ENCODE measurements at regions not wholly inside any gene's neighbourhood (a gene's known extent, or its start where the extent isn't known, plus 50 kb on each side); places are given as distances from the start of the nearest gene placed in this dataset.

DNA sequence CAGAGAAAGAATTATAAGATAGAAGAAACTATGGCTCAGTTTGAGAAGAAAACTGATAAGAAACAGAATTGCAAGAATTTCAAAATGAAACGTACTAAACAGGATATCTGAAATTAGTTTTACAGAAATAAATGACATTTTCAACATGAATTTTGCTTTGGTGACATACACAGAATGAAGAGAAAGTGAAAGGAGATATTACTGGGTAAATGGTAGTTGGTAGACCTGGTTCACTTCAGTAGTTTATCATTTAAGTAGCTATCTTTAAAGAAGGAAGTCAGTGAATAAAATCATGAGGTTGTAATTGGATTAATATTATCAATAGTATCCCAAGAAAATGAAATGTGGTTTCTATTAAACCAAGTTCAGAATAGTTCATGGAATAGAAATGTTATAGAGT is 395.5 kb upstream of the SMIM31 start:
- no peak for FAIRE-seq
- no peaks in the 10 kb centered on the region for H3K27me3 ChIP-seq (ENCODE audit: control insufficient read depth, insufficient read depth, low read length)
- H3K36me3 ChIP-seq (ENCODE audit: control insufficient read depth in 2 of 3, insufficient read depth in 3 of 3, low read length in 3 of 3), result no peaks in the 10 kb centered on the region
- DNase-seq, result no peak
- H3K9ac ChIP-seq (ENCODE audit: low read length in 3 of 3), result no peak overlapping the region
- H3K4me3 ChIP-seq (ENCODE audit: low read length in 3 of 3), result no peak overlapping the region
- intact Hi-C loops (cut with DNase I), result no loop called here
- no peak overlapping the region for H3K27ac ChIP-seq (ENCODE audit: low read depth in 2 of 2, low read length in 2 of 2)
- H3K4me1 ChIP-seq (ENCODE audit: control insufficient read depth in 2 of 3, insufficient read depth in 2 of 3, low read depth in 1 of 3, low read length in 3 of 3), result no peaks in the 10 kb centered on the region
- H3K9me3 ChIP-seq (ENCODE audit: control insufficient read depth in 2 of 3, insufficient read depth in 1 of 3, low read length in 3 of 3), result no peaks in the 10 kb centered on the region
- TF ChIP-seq, protein P1, sequence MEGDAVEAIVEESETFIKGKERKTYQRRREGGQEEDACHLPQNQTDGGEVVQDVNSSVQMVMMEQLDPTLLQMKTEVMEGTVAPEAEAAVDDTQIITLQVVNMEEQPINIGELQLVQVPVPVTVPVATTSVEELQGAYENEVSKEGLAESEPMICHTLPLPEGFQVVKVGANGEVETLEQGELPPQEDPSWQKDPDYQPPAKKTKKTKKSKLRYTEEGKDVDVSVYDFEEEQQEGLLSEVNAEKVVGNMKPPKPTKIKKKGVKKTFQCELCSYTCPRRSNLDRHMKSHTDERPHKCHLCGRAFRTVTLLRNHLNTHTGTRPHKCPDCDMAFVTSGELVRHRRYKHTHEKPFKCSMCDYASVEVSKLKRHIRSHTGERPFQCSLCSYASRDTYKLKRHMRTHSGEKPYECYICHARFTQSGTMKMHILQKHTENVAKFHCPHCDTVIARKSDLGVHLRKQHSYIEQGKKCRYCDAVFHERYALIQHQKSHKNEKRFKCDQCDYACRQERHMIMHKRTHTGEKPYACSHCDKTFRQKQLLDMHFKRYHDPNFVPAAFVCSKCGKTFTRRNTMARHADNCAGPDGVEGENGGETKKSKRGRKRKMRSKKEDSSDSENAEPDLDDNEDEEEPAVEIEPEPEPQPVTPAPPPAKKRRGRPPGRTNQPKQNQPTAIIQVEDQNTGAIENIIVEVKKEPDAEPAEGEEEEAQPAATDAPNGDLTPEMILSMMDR (IDR thresholded peaks at IDR 0.05; ENCODE audit: borderline replicate concordance, extremely low read depth, insufficient read depth), result no peak

DNA sequence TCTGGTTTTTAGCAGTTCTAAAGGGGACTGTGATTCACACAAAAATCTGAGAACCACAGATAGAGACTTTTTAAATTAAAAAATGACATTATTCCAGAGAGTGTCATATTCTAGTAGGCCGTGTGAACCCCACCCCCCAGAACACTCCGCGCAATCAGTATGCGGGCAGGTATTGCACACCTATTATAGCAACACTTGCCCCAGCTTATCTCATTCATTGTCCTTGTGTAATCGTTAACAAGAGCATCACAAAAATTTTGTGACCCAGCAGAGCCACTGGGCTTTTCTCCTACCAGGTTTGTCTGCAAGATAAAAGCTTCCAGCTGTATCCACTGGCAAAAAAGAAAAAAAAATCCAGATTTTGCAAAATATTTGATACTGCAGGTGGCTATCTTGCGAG is 394.1 kb upstream of the SMIM31 start:
- H3K27ac ChIP-seq (ENCODE audit: low read depth in 2 of 2, low read length in 2 of 2), result no peak overlapping the region
- intact Hi-C loops (cut with DNase I), result no loop called here
- H3K36me3 ChIP-seq (ENCODE audit: control insufficient read depth in 2 of 3, insufficient read depth in 3 of 3, low read length in 3 of 3), result no peaks in the 10 kb centered on the region
- TF ChIP-seq, protein P1 (IDR thresholded peaks at IDR 0.05; ENCODE audit: borderline replicate concordance, extremely low read depth, insufficient read depth), result no peak
- DNase-seq (no peak), FAIRE-seq (no peak)
- H3K9me3 ChIP-seq (ENCODE audit: control insufficient read depth in 2 of 3, insufficient read depth in 1 of 3, low read length in 3 of 3), result no peaks in the 10 kb centered on the region
- no peak overlapping the region for H3K4me3 ChIP-seq (ENCODE audit: low read length in 3 of 3)
- no peaks in the 10 kb centered on the region for H3K27me3 ChIP-seq (ENCODE audit: control insufficient read depth, insufficient read depth, low read length)
- no peaks in the 10 kb centered on the region for H3K4me1 ChIP-seq (ENCODE audit: control insufficient read depth in 2 of 3, insufficient read depth in 2 of 3, low read depth in 1 of 3, low read length in 3 of 3)
- no peak overlapping the region for H3K9ac ChIP-seq (ENCODE audit: low read length in 3 of 3)

DNA sequence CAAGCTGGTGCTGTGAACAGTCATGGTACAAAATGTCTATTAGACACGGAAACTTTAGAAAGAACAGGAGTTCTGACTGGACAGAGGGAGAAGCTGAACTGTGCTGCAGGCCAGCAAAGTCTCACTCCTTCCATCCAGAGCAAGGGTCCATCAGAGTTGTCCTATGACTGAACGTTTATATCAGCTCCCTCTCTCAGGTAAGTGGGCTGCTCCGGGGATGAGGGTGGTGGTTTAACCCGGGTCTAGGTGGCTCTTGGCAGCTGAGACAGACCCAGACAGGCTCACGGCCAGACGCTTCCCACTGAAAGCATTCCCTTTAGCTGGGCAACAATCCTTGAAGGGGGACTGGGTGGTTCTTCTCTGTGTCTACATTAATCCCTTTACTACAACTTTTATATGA is 385.0 kb upstream of the SMIM31 start:
- no peak for FAIRE-seq
- intact Hi-C loops (cut with DNase I), result no loop called here

GRCh38 chr4:164373021-164373420 is 380.9 kb upstream of the SMIM31 start:
- Histone ChIP-seq H3K4me3 (ENCODE audit: low read length in 3 of 3) (no peak overlapping the region), H3K27me3 (ENCODE audit: control insufficient read depth, insufficient read depth, low read length) (no peaks in the 10 kb centered on the region), H3K4me1 (ENCODE audit: control insufficient read depth in 2 of 3, insufficient read depth in 2 of 3, low read depth in 1 of 3, low read length in 3 of 3) (no peaks in the 10 kb centered on the region), H3K9me3 (ENCODE audit: control insufficient read depth in 2 of 3, insufficient read depth in 1 of 3, low read length in 3 of 3) (no peaks in the 10 kb centered on the region), H3K36me3 (ENCODE audit: control insufficient read depth in 2 of 3, insufficient read depth in 3 of 3, low read length in 3 of 3) (no peaks in the 10 kb centered on the region), H3K27ac (ENCODE audit: low read depth in 2 of 2, low read length in 2 of 2) (no peak overlapping the region), H3K9ac (ENCODE audit: low read length in 3 of 3) (no peak overlapping the region)
- FAIRE-seq (no peak), DNase-seq (no peak)
- intact Hi-C loops (cut with DNase I), result no loop called here
- TF ChIP-seq, protein P1 (IDR thresholded peaks at IDR 0.05; ENCODE audit: borderline replicate concordance, extremely low read depth, insufficient read depth), result no peak

More for the DNA sequence above, 385.0 kb upstream of the SMIM31 start:
- Histone ChIP-seq H3K4me1 (ENCODE audit: control insufficient read depth in 2 of 3, insufficient read depth in 2 of 3, low read depth in 1 of 3, low read length in 3 of 3) (no peaks in the 10 kb centered on the region), H3K36me3 (ENCODE audit: control insufficient read depth in 2 of 3, insufficient read depth in 3 of 3, low read length in 3 of 3) (no peaks in the 10 kb centered on the region), H3K4me3 (ENCODE audit: low read length in 3 of 3) (no peak overlapping the region), H3K27me3 (ENCODE audit: control insufficient read depth, insufficient read depth, low read length) (no peaks in the 10 kb centered on the region), H3K9ac (ENCODE audit: low read length in 3 of 3) (no peak overlapping the region), H3K9me3 (ENCODE audit: control insufficient read depth in 2 of 3, insufficient read depth in 1 of 3, low read length in 3 of 3) (no peaks in the 10 kb centered on the region), H3K27ac (ENCODE audit: low read depth in 2 of 2, low read length in 2 of 2) (no peak overlapping the region)
- TF ChIP-seq, protein P1 (IDR thresholded peaks at IDR 0.05; ENCODE audit: borderline replicate concordance, extremely low read depth, insufficient read depth), result no peak
- no peak for DNase-seq
